Liver (tissue), 8 donors: ENCODE measurements at regions not wholly inside any gene's neighbourhood (a gene's known extent, or its start where the extent isn't known, plus 50 kb on each side); places are given as distances from the start of the nearest gene placed in this dataset.

ENCODE experiments used
- DNase-seq: peaks from one replicate; pipeline ENCODE4 v3.0.0-alpha.2; 2017; ENCODE audit warnings: low spot score
- H3K27ac ChIP-seq, 2 donors: one replicate each; pipeline ENCODE4 v1.7.0; 2013; ENCODE audit warnings: inconsistent platforms in 2 of 2, low read length in 2 of 2, control low read depth in 1 of 2, low read depth in 1 of 2, mild to moderate bottlenecking in 1 of 2
- H3K27me3 ChIP-seq, 4 donors: one replicate each; pipeline versions ENCODE4 v1.6.1 to v1.7.0; 2013; ENCODE audit warnings: low read length in 3 of 4, inconsistent platforms in 1 of 4, mild to moderate bottlenecking in 1 of 4, moderate library complexity in 1 of 4; ENCODE audit not compliant: control insufficient read depth in 4 of 4, insufficient read depth in 4 of 4
- H3K36me3 ChIP-seq, 4 donors: one replicate each; pipeline versions ENCODE4 v1.6.1 to v1.7.0; 2013; ENCODE audit warnings: low read length in 3 of 4, mild to moderate bottlenecking in 3 of 4, low read depth in 1 of 4, moderate library complexity in 1 of 4; ENCODE audit not compliant: control insufficient read depth in 4 of 4, insufficient read depth in 3 of 4
- H3K4me1 ChIP-seq, 4 donors: one replicate each; pipeline versions ENCODE4 v1.6.1 to v1.7.0; 2013; ENCODE audit warnings: low read length in 3 of 4, mild to moderate bottlenecking in 3 of 4, moderate library complexity in 1 of 4; ENCODE audit not compliant: control insufficient read depth in 4 of 4, insufficient read depth in 4 of 4
- H3K4me3 ChIP-seq, 3 donors: one replicate each; pipeline versions ENCODE4 v1.6.1 to v1.7.0; 2013; ENCODE audit warnings: low read length in 3 of 3, control low read depth in 1 of 3, low read depth in 1 of 3, mild to moderate bottlenecking in 1 of 3
- H3K9ac ChIP-seq, 2 donors: one replicate each; pipeline ENCODE4 v1.7.0; 2013; ENCODE audit warnings: low read length in 2 of 2, mild to moderate bottlenecking in 2 of 2, moderate library complexity in 2 of 2, control low read depth in 1 of 2, low read depth in 1 of 2
- H3K9me3 ChIP-seq, 4 donors: one replicate each; pipeline versions ENCODE4 v1.6.1 to v1.7.0; 2013; ENCODE audit warnings: low read length in 3 of 4; ENCODE audit not compliant: control insufficient read depth in 4 of 4
- CTCF ChIP-seq: fragments of 150-350 bp; IDR thresholded peaks from 2 replicates; pipeline ENCODE4 v1.5.1; 2017; ENCODE audit warnings: improper control_type of control experiment, low read depth, low read length; ENCODE audit not compliant: missing input control
- EGR1 ChIP-seq, 2 donors: IDR thresholded peaks; 2 replicates each; pipeline ENCODE4 v1.6.1; 2016 to 2018; ENCODE audit warnings: antibody characterized with exemption in 2 of 2, low read depth in 2 of 2
- FOXA1 ChIP-seq: IDR thresholded peaks from 2 replicates; pipeline ENCODE4 v1.6.1; 2016; ENCODE audit warnings: antibody characterized with exemption
- FOXA2 ChIP-seq: IDR thresholded peaks from 2 replicates; pipeline ENCODE4 v1.6.1; 2016; ENCODE audit warnings: antibody characterized with exemption
- GABPA ChIP-seq, 2 donors: IDR thresholded peaks in 1 of 2; conservative IDR thresholded peaks in 1 of 2; 2 replicates each; pipeline ENCODE4 v1.6.1; 2016; ENCODE audit warnings: antibody characterized with exemption in 2 of 2, mild to moderate bottlenecking in 1 of 2, moderate library complexity in 1 of 2
- HNF4A ChIP-seq, 2 donors: conservative IDR thresholded peaks; 2 replicates each; pipeline ENCODE4 v1.6.1; 2016; ENCODE audit warnings: antibody characterized with exemption in 2 of 2, mild to moderate bottlenecking in 2 of 2
- HNF4G ChIP-seq: IDR thresholded peaks from 2 replicates; pipeline ENCODE4 v1.6.1; 2016; ENCODE audit warnings: antibody characterized with exemption
- JUND ChIP-seq, 2 donors: IDR thresholded peaks; 2 replicates each; pipeline ENCODE4 v1.6.1; 2016; ENCODE audit warnings: antibody characterized with exemption in 2 of 2
- MAX ChIP-seq: IDR thresholded peaks from 2 replicates; pipeline ENCODE4 v1.6.1; 2016; ENCODE audit warnings: antibody characterized with exemption
- NR2F2 ChIP-seq: IDR thresholded peaks from 2 replicates; pipeline ENCODE4 v1.6.1; 2016; ENCODE audit warnings: antibody characterized with exemption
- RAD21 ChIP-seq, 2 donors: IDR thresholded peaks; 2 replicates each; pipeline ENCODE4 v1.6.1; 2016; ENCODE audit warnings: antibody characterized with exemption in 2 of 2, mild to moderate bottlenecking in 2 of 2
- RXRA ChIP-seq, 2 donors: IDR thresholded peaks; 2 replicates each; pipeline ENCODE4 v1.6.1; 2017 to 2018; ENCODE audit warnings: antibody characterized with exemption in 2 of 2, mild to moderate bottlenecking in 1 of 2
- SP1 ChIP-seq: IDR thresholded peaks from 2 replicates; pipeline ENCODE4 v1.6.1; 2018; ENCODE audit warnings: antibody characterized with exemption, mild to moderate bottlenecking
- TAF1 ChIP-seq: conservative IDR thresholded peaks from 2 replicates; pipeline ENCODE4 v1.6.1; 2016; ENCODE audit warnings: antibody characterized with exemption, mild to moderate bottlenecking
- YY1 ChIP-seq: IDR thresholded peaks from 2 replicates; pipeline ENCODE4 v1.6.1; 2016; ENCODE audit warnings: antibody characterized with exemption, mild to moderate bottlenecking
- WGBS: extraction: QIAGEN DNeasy Blood & Tissue Kit; methylation state at CpG from one replicate; pipeline ENCODE4 v1.1.7; 2013; 5-methylcytosine and 5-hydroxymethylcytosine counted together
- TF ChIP-seq, protein P1 (sequence below): IDR thresholded peaks from 2 replicates; pipeline ENCODE4 v1.6.1; 2016; ENCODE audit warnings: antibody characterized with exemption
- TF ChIP-seq, protein P2 (sequence below): IDR thresholded peaks from 2 replicates; pipeline ENCODE4 v1.6.1; 2016; ENCODE audit warnings: antibody characterized with exemption, mild to moderate bottlenecking
- donor health status: healthy.
- donor health status: healthy.
- donor health status: healthy.
- donor health status: healthy.
- donor health status: healthy.

DNA sequence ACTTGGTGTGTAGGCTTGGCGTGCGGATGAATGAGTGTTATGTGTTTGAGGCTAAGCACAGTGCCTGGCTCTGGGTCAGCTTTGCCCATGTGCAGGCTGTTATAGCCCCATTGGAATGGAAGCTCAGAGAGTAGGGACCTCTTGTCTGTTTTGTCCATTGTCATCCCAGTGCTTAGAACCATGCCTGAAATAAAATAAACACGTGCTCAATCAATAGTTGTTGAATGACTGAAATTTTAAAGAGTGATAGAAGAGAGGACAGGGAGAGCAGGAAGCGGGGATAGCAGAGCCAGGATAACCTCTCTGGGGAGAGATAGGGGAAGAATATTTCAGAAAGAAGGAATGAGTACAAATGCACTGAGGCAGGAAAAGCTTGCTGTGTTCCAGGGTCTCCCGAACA, 263.9 kb downstream of the HIVEP2 start:
- Histone ChIP-seq H3K9ac (no peak overlapping the region), H3K4me1 (no peaks in the 10 kb centered on the region), H3K4me3 (no peak overlapping the region), H3K27ac (no peak overlapping the region), H3K9me3 (no peaks in the 10 kb centered on the region), H3K36me3 (no peaks in the 10 kb centered on the region), H3K27me3 (no peaks in the 10 kb centered on the region)
- TF ChIP-seq RXRA (IDR thresholded peaks at IDR 0.05) (no peak), TAF1 (no peak), HNF4A (conservative IDR thresholded peaks at IDR 0.05) (no peak), MAX (no peak), FOXA1 (no peak), CTCF (no peak), HNF4G (no peak), NR2F2 (no peak), FOXA2 (no peak), RAD21 (IDR thresholded peaks at IDR 0.05) (no peak), JUND (IDR thresholded peaks at IDR 0.05) (no peak)
- WGBS = 93% methylated on average over 5 of the region's 5 CpGs
- DNase-seq = no peak

DNA sequence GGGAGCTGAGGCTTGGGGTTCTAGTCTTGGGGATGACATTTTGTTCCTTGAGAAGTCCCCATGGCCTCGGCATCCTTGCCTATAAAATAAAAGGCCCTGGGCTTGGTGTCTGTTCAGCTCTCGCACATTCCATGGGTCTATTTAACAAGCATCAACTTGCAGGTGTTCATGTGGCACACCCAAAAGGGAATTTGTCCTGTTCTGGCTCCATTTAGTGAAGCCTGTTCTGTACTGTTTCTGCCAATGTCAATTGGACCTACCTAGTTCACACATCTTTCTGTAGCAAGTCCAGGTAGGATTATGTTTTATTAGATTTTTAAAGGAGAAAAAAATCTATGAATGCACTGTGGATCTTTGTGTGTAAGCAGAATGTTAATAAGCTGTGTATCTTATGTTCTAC, 262.0 kb downstream of the HIVEP2 start:
- Histone ChIP-seq H3K27me3 (no peaks in the 10 kb centered on the region), H3K9ac (no peak overlapping the region), H3K4me1 (no peaks in the 10 kb centered on the region), H3K4me3 (no peak overlapping the region), H3K27ac (no peak overlapping the region), H3K36me3 (no peaks in the 10 kb centered on the region), H3K9me3 (no peaks in the 10 kb centered on the region)
- WGBS = 86% methylated on average over 2 of the region's 2 CpGs
- TF ChIP-seq HNF4G = no peak
- no peak for TF ChIP-seq FOXA1
- TF ChIP-seq SP1 = no peak
- no peak for TF ChIP-seq TAF1
- no peak for TF ChIP-seq HNF4A (conservative IDR thresholded peaks at IDR 0.05)
- TF ChIP-seq, protein P1, sequence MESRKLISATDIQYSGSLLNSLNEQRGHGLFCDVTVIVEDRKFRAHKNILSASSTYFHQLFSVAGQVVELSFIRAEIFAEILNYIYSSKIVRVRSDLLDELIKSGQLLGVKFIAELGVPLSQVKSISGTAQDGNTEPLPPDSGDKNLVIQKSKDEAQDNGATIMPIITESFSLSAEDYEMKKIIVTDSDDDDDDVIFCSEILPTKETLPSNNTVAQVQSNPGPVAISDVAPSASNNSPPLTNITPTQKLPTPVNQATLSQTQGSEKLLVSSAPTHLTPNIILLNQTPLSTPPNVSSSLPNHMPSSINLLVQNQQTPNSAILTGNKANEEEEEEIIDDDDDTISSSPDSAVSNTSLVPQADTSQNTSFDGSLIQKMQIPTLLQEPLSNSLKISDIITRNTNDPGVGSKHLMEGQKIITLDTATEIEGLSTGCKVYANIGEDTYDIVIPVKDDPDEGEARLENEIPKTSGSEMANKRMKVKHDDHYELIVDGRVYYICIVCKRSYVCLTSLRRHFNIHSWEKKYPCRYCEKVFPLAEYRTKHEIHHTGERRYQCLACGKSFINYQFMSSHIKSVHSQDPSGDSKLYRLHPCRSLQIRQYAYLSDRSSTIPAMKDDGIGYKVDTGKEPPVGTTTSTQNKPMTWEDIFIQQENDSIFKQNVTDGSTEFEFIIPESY = no peak
- TF ChIP-seq EGR1 (IDR thresholded peaks at IDR 0.05; ENCODE audit: low read depth in 2 of 2) = no peak
- no peak for TF ChIP-seq GABPA (IDR thresholded peaks at IDR 0.05 in 1 of 2, conservative IDR thresholded peaks at IDR 0.05 in 1 of 2)
- TF ChIP-seq, protein P2, sequence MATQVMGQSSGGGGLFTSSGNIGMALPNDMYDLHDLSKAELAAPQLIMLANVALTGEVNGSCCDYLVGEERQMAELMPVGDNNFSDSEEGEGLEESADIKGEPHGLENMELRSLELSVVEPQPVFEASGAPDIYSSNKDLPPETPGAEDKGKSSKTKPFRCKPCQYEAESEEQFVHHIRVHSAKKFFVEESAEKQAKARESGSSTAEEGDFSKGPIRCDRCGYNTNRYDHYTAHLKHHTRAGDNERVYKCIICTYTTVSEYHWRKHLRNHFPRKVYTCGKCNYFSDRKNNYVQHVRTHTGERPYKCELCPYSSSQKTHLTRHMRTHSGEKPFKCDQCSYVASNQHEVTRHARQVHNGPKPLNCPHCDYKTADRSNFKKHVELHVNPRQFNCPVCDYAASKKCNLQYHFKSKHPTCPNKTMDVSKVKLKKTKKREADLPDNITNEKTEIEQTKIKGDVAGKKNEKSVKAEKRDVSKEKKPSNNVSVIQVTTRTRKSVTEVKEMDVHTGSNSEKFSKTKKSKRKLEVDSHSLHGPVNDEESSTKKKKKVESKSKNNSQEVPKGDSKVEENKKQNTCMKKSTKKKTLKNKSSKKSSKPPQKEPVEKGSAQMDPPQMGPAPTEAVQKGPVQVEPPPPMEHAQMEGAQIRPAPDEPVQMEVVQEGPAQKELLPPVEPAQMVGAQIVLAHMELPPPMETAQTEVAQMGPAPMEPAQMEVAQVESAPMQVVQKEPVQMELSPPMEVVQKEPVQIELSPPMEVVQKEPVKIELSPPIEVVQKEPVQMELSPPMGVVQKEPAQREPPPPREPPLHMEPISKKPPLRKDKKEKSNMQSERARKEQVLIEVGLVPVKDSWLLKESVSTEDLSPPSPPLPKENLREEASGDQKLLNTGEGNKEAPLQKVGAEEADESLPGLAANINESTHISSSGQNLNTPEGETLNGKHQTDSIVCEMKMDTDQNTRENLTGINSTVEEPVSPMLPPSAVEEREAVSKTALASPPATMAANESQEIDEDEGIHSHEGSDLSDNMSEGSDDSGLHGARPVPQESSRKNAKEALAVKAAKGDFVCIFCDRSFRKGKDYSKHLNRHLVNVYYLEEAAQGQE = no peak
- TF ChIP-seq JUND (IDR thresholded peaks at IDR 0.05) = no peak
- TF ChIP-seq FOXA2 = no peak
- no peak for TF ChIP-seq MAX
- TF ChIP-seq RAD21 (IDR thresholded peaks at IDR 0.05) = no peak
- TF ChIP-seq CTCF = no peak
- no peak for TF ChIP-seq YY1
- no peak for TF ChIP-seq NR2F2
- DNase-seq = no peak
